Kidney glomerular epithelial cell (primary cell): ENCODE measurements at regions not wholly inside any gene's neighbourhood (a gene's known extent, or its start where the extent isn't known, plus 50 kb on each side); places are given as distances from the start of the nearest gene placed in this dataset.
A peak's percentile ranks its signal among the peaks of the same experiment; 100 is the strongest.

Experiments
- DNase-seq: peaks from one replicate; lab custom pipeline; 2025; lab: John Stamatoyannopoulos, UW

DNA sequence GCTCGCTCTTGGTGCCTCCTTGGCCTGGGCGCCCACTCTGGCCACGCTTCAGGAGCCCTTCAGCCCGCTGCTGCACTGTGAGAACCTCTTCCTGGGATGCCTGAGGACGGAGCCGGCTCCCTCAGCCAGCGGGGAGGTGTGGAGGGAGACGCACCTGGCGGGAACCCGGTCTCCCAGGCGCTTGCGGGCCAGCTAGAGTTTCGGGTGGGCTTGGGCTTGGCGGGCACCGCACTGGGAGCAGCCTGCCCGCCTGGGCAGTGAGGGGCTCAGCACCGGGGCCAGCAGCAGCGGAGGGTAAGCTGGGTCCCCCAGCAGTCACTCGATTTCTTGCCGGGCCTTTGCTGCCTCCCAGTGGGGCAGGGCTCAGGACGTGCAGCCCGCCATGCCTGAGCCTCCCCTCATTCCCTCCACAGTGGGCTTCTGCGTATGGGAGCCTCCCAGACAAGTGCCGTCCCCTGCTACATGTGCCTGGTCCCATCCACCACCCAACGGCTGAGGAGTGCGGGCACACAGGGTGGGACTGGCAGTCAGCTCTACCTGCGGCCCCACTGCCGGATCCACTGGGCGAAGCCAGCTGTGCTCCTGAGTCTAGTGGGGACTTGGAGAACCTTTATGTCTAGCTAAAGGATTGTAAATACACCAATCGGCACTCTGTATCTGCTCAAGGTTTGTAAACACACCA lies 708.7 kb downstream of the VGLL3 start:
- DNase-seq: no peak

DNA sequence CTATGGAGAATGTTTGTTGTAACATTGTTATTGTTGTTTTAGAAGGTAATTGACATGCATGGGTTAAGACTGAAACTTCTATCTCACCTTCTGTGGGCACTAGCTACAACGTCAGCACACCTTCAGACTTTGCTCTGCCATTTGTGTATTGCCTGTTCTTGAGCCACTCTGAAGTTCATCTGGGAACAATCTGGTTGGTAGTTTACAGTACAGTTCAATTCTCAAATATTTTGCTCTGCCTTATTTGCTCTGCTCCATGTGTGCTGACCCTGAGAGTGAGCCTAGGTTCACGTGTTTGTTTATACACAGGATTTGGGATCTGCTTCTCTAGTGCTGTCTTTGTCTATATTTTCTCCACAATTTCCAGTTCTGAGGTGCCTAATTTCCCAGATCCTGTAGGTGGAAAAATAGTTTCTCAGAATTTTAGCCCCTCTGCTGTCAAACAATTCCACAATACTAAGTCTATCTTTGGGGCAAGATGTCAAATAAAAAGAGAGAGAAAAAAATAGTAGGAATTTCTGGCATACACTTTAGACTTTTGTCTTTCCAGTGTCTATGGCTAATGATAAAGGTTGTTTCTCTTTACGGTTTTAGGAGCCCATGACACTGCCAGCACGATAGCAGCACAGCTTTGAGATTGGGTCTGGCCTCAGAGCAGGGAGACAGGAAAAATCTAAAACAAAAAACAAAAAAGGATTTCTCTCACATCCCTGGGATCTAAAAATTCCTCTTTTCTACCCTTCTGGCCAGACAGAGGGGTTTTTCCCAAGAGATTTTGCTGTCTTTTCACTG lies 721.4 kb downstream of the VGLL3 start:
- no peak for DNase-seq

DNA sequence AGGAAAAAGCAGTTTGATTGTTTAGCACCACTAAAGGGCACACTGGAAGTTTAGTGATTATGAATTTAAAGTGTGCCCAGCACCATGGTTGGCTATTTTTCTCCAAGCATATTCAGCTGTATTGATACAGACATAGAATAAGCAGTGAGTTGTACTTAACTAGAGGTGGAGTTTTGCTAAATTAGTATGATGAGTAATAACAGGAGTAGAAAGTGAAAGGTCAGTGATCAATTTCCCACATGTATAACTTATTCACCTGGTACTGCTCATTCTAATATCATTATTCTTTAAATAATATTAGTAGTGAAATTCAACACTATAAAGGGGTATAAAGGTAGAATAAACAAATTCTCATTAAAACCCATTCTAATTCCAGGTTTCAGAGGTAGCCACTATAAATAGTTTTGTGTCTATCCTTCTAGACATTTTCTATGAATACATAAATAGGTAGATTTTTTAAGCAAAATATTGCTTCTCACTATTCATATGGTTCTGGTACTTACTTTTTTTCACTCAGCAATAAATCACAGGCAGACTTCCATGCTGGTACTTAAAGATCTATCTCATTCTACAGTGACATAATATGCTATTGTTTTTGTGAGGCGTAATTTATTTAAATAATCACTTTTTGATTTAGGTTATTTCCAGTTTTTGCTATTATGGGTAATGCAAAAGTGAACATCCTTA lies 732.9 kb downstream of the VGLL3 start:
- DNase-seq: no peak

DNA sequence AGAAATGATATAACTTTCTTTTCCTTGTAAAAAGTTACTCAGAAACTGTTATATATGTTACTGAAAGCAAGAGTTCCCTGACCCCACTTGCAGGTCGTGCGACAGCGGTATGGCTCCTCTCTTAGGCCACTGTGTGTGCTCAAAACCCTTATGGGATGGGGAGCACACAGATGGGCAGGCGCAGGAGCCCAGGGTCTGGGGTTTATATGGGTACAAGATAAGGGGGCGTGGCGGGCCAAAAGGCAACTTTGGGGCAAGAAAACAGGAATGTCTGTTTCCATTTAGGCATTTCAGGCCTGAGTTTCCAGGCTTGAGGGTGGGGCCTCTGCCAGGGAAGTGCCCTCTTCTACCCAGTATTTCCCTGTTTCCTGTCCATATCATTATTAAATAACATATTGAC lies 736.5 kb downstream of the VGLL3 start:
- DNase-seq: no peak

DNA sequence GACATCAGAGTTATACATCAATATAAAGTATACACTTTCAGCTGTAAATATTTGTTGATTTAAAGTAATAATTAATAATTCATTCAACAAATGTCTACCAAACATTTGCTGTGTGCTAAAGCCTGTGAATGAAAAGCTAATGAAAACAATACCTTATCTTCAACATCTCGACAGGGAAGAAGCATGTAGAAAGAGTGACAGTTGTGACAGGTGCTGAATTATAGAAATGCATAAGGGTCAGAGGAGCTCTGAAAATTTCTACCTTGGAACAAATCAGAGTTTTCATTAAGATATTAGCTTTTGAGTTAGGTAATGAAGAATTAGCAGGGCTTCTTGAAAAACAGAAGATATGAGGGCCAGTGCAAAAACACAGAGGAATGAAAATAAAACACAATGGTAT lies 739.2 kb downstream of the VGLL3 start:
- no peak for DNase-seq

DNA sequence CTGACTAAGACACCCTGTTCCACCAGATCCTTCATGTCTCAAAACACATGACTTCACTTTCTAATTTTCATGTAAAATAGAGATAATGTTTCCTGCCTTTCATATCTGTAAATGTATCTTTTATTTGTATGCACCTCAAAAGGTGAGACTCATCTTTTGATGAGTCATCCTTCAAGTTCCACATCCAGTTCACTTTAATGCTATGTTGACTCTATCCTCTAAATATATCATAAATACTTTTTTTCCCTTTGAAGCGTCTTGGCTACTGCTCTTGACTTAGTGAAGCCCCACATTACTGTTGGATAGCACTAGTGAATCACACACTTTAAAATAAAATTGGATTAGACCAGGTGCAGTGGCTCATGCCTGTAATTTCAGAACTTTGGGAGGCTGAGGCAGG lies 741.1 kb downstream of the VGLL3 start:
- no peak for DNase-seq

DNA sequence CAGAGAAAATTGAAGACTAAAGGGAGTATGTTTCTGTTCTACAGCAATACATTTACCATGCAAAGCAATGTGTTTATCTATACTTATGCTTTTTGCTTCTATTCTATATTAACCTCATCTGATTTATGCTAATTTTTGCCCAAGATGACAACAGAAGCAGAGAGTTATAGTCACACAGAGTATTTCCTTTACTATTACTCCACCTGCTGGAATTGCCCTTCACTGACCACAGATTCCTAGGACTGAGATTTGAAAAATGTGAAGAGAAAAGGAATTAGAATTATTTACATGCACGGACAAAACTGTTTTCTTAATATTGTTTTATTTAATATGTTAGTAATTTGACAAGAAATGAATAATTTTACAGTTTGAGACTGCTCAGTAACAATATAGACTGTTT lies 745.6 kb downstream of the VGLL3 start:
- peak; percentile 22 for DNase-seq

DNA sequence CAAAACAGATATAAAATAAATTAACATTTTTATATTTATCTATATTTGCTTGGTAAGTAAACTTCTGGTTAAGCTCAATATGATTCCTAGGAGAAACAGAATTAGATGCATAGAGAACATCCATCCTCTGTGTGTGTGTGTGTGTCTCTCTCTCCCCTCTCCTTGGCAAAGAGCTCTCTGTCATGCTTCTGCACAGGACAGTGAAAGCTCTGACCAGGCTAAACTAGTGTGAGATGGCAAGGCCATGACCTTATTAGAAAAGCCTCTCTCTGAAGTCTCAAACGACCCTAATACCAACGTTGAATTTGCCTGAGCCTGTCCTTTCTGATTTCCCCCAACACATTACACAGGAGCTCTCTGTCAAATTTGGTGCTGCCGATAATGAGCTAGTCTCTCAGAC lies 746.0 kb downstream of the VGLL3 start:
- no peak for DNase-seq

DNA sequence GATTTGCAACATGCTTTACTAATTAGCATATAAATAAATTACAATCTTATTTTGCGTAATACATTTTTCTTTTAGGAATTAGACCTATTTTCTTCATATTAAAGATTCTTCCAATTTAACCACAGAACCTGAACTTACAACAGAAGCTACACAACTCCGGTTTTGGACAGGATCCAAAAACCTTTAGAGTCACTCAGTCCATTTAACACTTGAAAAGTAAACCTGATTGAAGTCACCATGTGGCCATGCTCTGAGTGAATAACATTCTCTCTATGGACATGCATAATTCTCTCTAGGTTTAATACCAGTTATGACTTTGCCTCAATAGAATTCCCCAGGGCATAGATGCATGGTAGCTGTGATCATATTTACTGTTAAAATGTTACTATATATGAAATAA lies 751.0 kb downstream of the VGLL3 start:
- no peak for DNase-seq

DNA sequence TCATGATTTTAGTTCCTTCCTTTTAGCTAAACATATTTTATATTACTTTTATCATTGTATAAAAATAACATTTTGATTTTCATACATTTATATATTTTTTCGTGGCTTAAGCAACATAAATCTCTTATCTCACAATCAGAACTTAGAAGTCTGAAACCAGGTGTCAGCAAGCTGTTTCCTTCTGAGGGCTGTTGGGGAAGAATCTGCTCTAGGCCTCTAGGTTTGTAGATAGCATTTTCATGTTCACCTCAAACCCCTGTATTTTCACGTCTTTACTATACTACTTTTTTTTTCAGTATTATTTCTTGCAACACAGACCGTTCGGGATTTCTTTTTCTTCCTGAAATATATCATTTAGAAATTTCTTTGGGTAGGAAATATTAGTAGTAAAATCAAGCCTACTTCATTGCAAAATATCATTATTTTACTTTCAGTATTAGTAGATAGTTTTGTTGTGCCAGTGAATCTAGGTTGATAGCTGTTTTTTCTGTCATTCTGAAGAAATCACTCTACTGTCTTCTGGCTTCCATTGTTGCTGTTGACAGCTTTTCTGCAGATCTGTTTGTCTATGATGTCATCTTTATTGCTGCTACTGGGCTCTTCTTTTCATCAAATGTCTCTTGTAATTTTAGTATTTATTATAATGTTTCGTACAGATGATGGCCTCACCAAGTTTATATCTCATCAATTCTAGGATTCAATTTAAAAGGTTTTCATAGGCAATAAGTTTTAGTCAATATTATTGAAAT lies 756.3 kb downstream of the VGLL3 start:
- DNase-seq: no peak

DNA sequence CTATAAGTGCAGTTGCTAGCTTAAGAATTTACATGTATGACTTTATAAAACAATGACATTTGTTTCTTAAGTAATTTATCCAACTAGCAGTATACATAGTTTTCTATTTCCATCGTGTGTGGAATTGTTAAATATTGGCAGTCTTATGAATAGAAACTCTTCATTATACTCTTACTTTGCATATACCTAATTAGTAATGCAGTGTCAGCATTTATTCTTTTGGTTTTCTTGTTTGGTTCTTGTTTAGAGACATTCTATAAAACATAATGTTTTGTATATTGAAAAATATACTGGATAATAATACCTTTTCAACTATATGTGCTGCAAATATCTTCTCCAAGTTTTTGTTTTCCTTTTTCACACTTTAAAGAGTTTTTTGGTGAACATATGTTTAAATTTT lies 760.2 kb downstream of the VGLL3 start:
- DNase-seq: no peak

DNA sequence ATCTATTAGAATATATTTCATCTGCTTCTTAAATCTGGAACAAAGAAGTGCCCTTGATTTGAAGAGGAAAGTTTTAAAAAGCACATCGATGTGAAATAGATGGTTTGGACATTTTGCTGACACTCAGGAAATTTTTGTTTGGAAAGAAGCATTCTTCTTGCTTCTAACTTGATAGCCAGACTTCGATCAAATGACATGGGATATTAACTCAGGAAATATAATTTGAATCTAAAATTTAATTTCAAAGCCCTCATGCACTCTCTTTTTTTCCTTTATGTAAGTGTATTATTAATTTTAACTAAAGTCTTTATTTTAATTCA lies 761.2 kb downstream of the VGLL3 start:
- no peak for DNase-seq

DNA sequence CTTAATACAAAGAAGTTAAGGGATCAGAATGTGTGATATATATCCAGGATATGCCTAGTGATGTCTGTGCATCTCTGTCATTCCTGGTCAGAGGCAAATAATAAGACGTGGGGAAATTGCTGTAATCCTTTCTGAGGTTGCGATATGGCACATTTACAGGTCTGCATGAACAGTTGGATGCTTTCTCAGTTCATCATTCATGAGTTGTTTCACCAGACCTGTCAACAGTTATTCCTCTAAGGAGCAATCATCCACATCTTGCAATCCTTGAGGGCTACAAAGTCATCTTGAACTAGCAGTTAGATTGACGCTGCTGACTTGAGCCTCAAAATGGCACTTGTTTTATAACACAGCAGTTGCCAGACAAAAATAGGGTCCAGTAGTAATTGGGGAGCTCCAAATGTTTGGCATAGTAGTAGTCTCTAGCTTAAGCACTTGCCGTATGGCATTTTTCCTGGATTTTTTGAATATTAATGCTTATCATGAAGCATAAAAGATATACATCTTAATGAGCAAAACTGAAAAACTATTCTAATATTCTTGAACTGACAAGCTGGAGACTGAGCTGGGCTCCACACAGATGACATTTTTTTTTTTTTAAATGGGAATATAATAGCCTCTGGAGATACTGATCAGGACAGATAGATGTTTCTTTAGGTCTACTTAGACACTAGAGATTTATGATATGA lies 761.7 kb downstream of the VGLL3 start:
- DNase-seq: no peak

DNA sequence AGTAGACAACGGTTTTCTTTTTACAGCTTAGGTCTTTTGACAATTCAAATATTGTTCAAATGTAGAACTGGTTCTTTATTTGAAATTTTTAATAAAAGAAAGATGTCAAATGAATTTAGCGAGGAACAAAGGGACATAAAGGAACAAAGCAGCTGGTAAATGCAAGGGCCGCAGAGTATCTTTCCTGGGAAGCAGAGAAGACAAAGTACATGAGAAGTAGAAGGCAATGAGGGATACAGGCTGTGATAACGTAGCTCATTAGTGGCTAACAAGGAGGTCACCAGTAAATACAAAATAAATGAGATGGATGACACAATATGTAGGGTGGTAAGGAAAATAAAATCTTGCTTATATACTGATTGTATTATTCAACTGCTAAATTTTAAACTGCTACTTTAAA lies 762.8 kb downstream of the VGLL3 start:
- no peak for DNase-seq

DNA sequence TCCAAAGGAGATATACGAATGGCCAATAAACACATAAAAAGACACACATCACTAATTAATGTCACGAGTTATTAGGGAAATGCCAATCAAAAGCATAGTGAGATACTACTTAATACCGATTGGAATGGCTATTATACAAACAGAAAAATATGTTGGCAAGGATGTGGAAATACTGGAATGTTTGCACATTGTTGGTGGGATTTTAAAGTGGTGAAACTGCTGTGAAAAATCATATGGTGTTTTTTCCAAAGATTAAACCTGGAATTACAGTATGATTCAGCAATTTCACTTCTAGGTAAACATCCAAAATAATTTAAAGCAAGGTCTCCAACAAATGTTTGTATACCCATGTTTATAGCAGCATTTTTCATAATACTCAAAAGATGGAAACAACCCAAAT lies 765.5 kb downstream of the VGLL3 start:
- no peak for DNase-seq

DNA sequence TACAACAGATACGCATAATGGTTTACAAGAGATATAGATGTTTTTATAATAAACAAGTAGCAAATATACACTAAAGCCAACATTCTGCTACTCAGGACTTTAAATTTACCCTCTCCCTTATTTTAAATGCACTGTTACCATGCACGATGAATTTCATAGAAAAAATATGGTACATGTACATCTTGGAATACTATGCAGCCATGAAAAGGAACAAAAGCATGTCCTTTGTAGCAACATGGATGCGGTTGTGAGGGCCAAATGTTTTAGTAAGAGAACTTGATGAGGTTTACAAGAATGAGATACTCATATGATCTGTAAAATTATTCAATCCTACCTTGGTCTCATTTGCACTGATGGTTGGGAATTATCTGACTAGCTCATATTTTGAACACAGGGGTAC lies 769.3 kb downstream of the VGLL3 start:
- no peak for DNase-seq

DNA sequence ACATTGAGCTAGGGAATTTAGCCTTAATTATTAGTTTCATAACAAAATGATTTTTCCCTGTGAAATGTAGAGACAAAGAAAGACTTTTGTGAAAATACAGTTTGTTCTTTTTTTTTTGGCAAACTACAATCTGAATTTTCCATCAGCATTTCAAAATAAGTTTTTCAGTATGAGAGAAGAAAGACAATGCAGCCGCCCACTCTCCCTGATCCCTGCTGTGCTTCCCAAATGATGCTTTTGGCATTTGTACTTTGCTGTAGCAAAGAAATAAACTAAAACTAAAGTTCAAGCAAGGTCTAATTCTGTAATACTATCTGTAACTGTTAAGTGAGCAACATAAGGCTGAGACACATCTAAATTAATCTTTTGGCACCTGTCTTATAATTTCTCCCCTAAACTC lies 782.2 kb downstream of the VGLL3 start:
- DNase-seq: no peak

DNA sequence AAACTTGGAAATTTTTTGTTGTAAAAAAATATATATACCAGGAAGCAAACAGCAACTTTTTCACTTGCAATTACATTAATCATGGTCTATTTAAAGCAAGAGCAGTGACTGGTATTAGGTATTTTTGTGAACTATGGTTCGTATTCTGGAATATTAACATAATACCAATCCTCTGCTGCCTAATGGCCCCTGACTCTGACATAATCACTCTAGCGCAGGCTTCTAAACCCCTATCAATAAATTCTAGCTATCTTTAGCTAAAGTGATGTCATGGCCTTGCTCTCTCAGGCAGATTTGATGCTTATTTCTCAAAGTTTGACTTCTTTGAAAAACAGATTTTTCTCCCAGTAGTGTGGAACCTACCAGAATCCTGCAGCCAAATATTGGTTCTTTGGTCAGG lies 808.3 kb downstream of the VGLL3 start:
- DNase-seq: no peak

DNA sequence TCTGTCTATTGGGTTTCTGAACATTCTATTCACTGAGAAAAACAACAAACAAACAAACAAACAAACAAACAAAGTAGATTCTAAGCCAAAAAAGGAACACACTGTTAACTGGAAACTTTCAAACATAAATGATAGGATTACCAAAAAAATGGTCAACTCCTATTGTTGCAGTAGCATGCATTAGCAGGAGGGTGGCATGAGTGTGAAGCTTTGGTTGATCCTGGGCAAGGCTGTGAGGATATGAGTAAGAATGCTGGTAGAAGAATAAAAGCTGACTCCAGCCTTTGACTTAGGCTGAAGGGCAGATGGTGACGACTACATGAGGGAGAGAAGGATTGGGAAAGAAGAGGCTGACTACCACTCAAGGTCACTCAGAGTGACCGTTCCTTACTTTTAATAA lies 810.3 kb downstream of the VGLL3 start:
- no peak for DNase-seq

DNA sequence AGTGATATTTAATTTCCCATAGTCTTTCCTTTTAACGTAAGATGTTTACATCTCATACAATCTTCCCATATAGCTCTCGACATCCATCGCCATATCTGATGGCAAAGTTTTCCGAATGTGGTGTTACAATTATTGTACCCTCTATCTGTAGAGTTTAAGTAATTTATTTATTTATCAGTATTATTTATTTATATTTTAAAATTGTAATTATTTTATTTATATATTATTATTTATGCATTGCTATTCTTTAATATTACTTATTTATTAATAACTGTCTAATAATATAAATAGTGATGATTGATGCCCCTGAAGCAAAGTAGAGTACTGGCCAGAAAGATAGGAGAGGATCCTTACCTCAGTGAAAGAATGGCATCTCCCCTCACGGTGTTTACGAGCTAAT lies 812.9 kb downstream of the VGLL3 start:
- DNase-seq: no peak

DNA sequence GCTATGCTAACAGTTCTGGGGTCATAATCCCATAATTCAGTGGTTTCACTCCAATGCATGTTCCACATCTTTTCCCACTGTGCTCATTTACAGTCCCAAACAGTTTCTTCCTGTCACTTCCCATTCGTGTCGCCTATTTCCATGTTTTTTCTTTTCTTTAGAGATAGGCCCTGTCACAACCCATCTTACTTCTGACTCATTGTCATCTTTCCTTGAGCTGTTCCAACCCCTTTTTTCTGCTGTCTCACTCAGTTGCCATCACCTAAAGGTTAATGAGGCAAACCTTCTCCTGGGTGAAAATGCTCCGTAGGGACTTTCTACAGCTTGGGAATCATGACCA lies 814.5 kb downstream of the VGLL3 start:
- no peak for DNase-seq
